H1 (cell line): ENCODE measurements at regions not wholly inside any gene's neighbourhood (a gene's known extent, or its start where the extent isn't known, plus 50 kb on each side); places are given as distances from the start of the nearest gene placed in this dataset.

Experiments used
- CTCF ChIA-PET: fragments of 300-600 bp; sonication (Branson Sonifier 250); formaldehyde crosslinking; loops from one replicate; lab custom pipeline; 2021; ENCODE audit not compliant: partially characterized antibody; lab: Charles Lee
- POLR2A ChIA-PET: fragments of 300-600 bp; sonication (Branson Sonifier 250); formaldehyde crosslinking; loops from one replicate; lab custom pipeline; 2021; ENCODE audit warnings: inconsistent platforms; ENCODE audit not compliant: partially characterized antibody; lab: Charles Lee
- DNase-seq, 2 experiments: peaks; one replicate each; pipeline versions ENCODE4 v3.0.0 to v3.0.0-alpha.2; 2010 to 2022; ENCODE audit warnings: low spot score in 2 of 2, low read depth in 1 of 2, mixed read lengths in 1 of 2
- FAIRE-seq: peaks from 2 replicates; lab custom pipeline; 2011; peaks lifted over from hg19 to GRCh38; lab: Jason Lieb, UNC
- H2AFZ ChIP-seq: 2 replicates; pipeline ENCODE4 v1.8.1; 2012; ENCODE audit warnings: low read length, inconsistent platforms
- H2AK5ac ChIP-seq: 2 replicates; pipeline ENCODE4 v1.6.1; 2013; ENCODE audit warnings: low read depth, low read length
- H2BK120ac ChIP-seq: replicated peaks from 2 replicates; pipeline ENCODE3; 2013; ENCODE audit warnings: low read depth, low read length, inconsistent platforms
- H2BK12ac ChIP-seq: 2 replicates; pipeline ENCODE4 v1.6.1; 2013; ENCODE audit warnings: low read depth, low read length
- H2BK15ac ChIP-seq: 2 replicates; pipeline ENCODE4 v1.6.1; 2013; ENCODE audit warnings: low read length
- H2BK20ac ChIP-seq: 2 replicates; pipeline ENCODE4 v1.6.1; 2013; ENCODE audit warnings: low read length
- H2BK5ac ChIP-seq: 2 replicates; pipeline ENCODE4 v1.6.1; 2013; ENCODE audit warnings: low read depth, low read length
- H3K14ac ChIP-seq: 2 replicates; pipeline ENCODE4 v1.6.1; 2013; ENCODE audit warnings: inconsistent platforms; ENCODE audit not compliant: insufficient read length
- H3K18ac ChIP-seq: 2 replicates; pipeline ENCODE4 v1.6.1; 2013; ENCODE audit warnings: low read length; ENCODE audit errors: extremely low read depth
- H3K23ac ChIP-seq: 2 replicates; pipeline ENCODE4 v1.6.1; 2013; ENCODE audit warnings: inconsistent platforms; ENCODE audit not compliant: insufficient read length
- H3K23me2 ChIP-seq: 2 replicates; pipeline ENCODE4 v1.6.1; 2013; ENCODE audit warnings: low read depth, low read length
- H3K27ac ChIP-seq: 2 replicates; pipeline ENCODE4 v1.6.1; 2011; ENCODE audit warnings: low read depth, low read length, inconsistent platforms
- H3K27me3 ChIP-seq, 4 experiments: replicated peaks in 1 of 4; 1 replicate in 1 of 4; 2 replicates in 3 of 4; pipeline versions ENCODE4 v1.6.1 to v1.8.1; 2011 to 2013; ENCODE audit warnings: low read length in 3 of 4, mild to moderate bottlenecking in 3 of 4, inconsistent platforms in 2 of 4, mixed read lengths in 2 of 4, moderate library complexity in 1 of 4; ENCODE audit not compliant: control insufficient read depth in 3 of 4, insufficient read depth in 3 of 4; ENCODE audit errors: extremely low read depth in 1 of 4
- H3K36me3 ChIP-seq, 4 experiments: 2 replicates each; pipeline versions ENCODE4 v1.6.1 to v1.8.1; 2011 to 2013; ENCODE audit warnings: mild to moderate bottlenecking in 4 of 4, low read length in 3 of 4, moderate library complexity in 2 of 4, control low read depth in 1 of 4, inconsistent platforms in 1 of 4; ENCODE audit not compliant: insufficient read depth in 4 of 4, control insufficient read depth in 2 of 4
- H3K4ac ChIP-seq: replicated peaks from 2 replicates; pipeline ENCODE3; 2013; ENCODE audit warnings: low read length, low read depth, mixed read lengths, inconsistent platforms; ENCODE audit not compliant: insufficient read length
- H3K4me1 ChIP-seq, 4 experiments: replicated peaks in 1 of 4; 1 replicate in 1 of 4; 2 replicates in 3 of 4; pipeline versions ENCODE4 v1.6.1 to v1.8.1; 2011 to 2013; ENCODE audit warnings: low read length in 3 of 4, inconsistent platforms in 2 of 4, mixed read lengths in 1 of 4; ENCODE audit not compliant: insufficient read depth in 4 of 4, control insufficient read depth in 3 of 4
- H3K4me2 ChIP-seq, 2 experiments: 2 replicates each; pipeline versions ENCODE4 v1.6.1 to v1.8.1; 2011 to 2013; ENCODE audit warnings: low read depth in 2 of 2, low read length in 2 of 2, control low read depth in 1 of 2, inconsistent platforms in 1 of 2, mild to moderate bottlenecking in 1 of 2; ENCODE audit not compliant: insufficient read depth in 1 of 2
- H3K4me3 ChIP-seq, 4 experiments: fragments of 200-600, 300-600 bp in 1 of 4; sonication (generic), shearing (Covaris generic), sonication (Bioruptor Twin) in 1 of 4; 2 replicates each; pipeline versions ENCODE4 v1.5.1 to v1.8.1; 2011 to 2016; ENCODE audit warnings: low read length in 4 of 4, low read depth in 3 of 4, control low read depth in 2 of 4, inconsistent platforms in 2 of 4, mild to moderate bottlenecking in 2 of 4, mixed read lengths in 1 of 4, moderate library complexity in 1 of 4; ENCODE audit not compliant: insufficient read depth in 2 of 4; ENCODE audit errors: extremely low read depth in 1 of 4
- H3K56ac ChIP-seq: replicated peaks from 2 replicates; pipeline ENCODE3; 2013; ENCODE audit warnings: low read depth, mild to moderate bottlenecking, mixed read lengths, low read length, inconsistent platforms; ENCODE audit not compliant: insufficient read length
- H3K79me1 ChIP-seq: 2 replicates; pipeline ENCODE4 v1.6.1; 2013; ENCODE audit warnings: low read depth, low read length, control low read depth
- H3K79me2 ChIP-seq, 2 experiments: 2 replicates each; pipeline versions ENCODE4 v1.6.1 to v1.8.1; 2012 to 2013; ENCODE audit warnings: low read length in 2 of 2, mild to moderate bottlenecking in 2 of 2, inconsistent platforms in 1 of 2; ENCODE audit not compliant: insufficient read depth in 2 of 2, control insufficient read depth in 1 of 2
- H3K9ac ChIP-seq, 4 experiments: replicated peaks in 1 of 4; 1 replicate in 1 of 4; 2 replicates in 3 of 4; pipeline versions ENCODE4 v1.6.1 to v1.8.1; 2011 to 2013; ENCODE audit warnings: low read depth in 3 of 4, low read length in 3 of 4, control low read depth in 2 of 4, mild to moderate bottlenecking in 2 of 4, moderate library complexity in 2 of 4, inconsistent platforms in 1 of 4; ENCODE audit errors: extremely low read depth in 1 of 4
- H3K9me3 ChIP-seq, 2 experiments: 2 replicates each; pipeline versions ENCODE4 v1.6.1 to v1.8.1; 2012 to 2013; ENCODE audit warnings: mild to moderate bottlenecking in 2 of 2, moderate library complexity in 2 of 2, control low read depth in 1 of 2, inconsistent platforms in 1 of 2, low read depth in 1 of 2, low read length in 1 of 2, mixed read lengths in 1 of 2; ENCODE audit not compliant: insufficient read depth in 2 of 2
- H4K20me1 ChIP-seq, 2 experiments: replicated peaks in 1 of 2; 2 replicates each; pipeline versions ENCODE3 to v1.8.1; 2011 to 2013; ENCODE audit warnings: inconsistent platforms in 2 of 2, low read length in 2 of 2, mild to moderate bottlenecking in 1 of 2; ENCODE audit not compliant: insufficient read depth in 2 of 2, control insufficient read depth in 1 of 2
- H4K5ac ChIP-seq: 2 replicates; pipeline ENCODE4 v1.6.1; 2013; ENCODE audit warnings: low read length, low read depth, mixed read lengths, inconsistent platforms; ENCODE audit not compliant: insufficient read length
- H4K8ac ChIP-seq: 2 replicates; pipeline ENCODE4 v1.8.0; 2013; ENCODE audit warnings: mild to moderate bottlenecking, moderate library complexity, low read length, inconsistent platforms; ENCODE audit not compliant: insufficient read depth; ENCODE audit errors: extremely low read depth
- H4K91ac ChIP-seq: replicated peaks from 2 replicates; pipeline ENCODE3; 2013; ENCODE audit warnings: low read length, mixed read lengths, inconsistent platforms; ENCODE audit not compliant: insufficient read length
- KDM5A ChIP-seq: fragments of 200-600 bp; IDR thresholded peaks from 2 replicates; pipeline ENCODE4 v1.7.1; 2012; ENCODE audit warnings: mild to moderate bottlenecking, low read length, inconsistent platforms, mixed read lengths
- SAP30 ChIP-seq: fragments of 300-600 bp; sonication (generic); IDR thresholded peaks from 2 replicates; pipeline ENCODE4 v1.7.1; 2012; ENCODE audit warnings: low read length, moderate library complexity, mild to moderate bottlenecking, inconsistent platforms; ENCODE audit not compliant: insufficient read depth, insufficient replicate concordance
- TBP ChIP-seq: IDR thresholded peaks from 2 replicates; pipeline ENCODE4 v1.6.1; 2011; ENCODE audit warnings: low read depth, low read length, improper control_type of control experiment
- TEAD4 ChIP-seq: IDR thresholded peaks from 2 replicates; pipeline ENCODE4 v1.6.1; 2012; ENCODE audit warnings: low read depth, low read length, inconsistent platforms, mixed read lengths
- WGBS, 2 experiments: shearing (Covaris generic) in 1 of 2; methylation state at CpG; one replicate each; pipeline versions ENCODE4 v1.1.6 to v1.1.7; 2013 to 2015; ENCODE audit warnings: low lambda C conversion rate in 2 of 2, mixed read lengths in 2 of 2, inconsistent platforms in 1 of 2, low coverage in 1 of 2, missing lambda C conversion rate in 1 of 2; ENCODE audit not compliant: insufficient replicate concordance in 2 of 2, insufficient coverage in 1 of 2, insufficient read length in 1 of 2; ENCODE audit errors: extremely low coverage in 1 of 2, missing lambda C conversion rate in 1 of 2; 5-methylcytosine and 5-hydroxymethylcytosine counted together

DNA sequence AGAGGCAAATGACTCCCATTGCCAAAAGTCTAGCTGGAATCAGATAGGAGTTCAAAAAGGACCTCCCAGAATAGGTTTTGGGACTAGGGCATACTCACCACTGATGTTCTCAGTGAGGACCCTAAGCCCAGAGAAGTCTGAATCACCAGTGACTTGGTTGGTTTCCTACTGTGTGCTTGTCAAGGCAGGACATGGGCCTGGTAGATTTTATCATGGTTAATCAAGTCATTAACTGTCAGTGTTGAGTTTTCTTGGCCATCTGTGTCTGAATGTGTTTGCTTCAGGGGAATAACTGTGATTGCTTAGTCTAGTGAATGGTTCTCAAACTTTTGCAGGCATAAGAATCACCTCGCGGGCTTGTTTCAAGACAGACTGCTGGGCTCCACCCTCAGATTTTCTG, 99.0 kb upstream of the GDNF start:
- no peak overlapping the region for H3K23ac ChIP-seq
- H3K27ac ChIP-seq, result no peak overlapping the region
- no peak overlapping the region for H4K91ac ChIP-seq
- DNase-seq (no peak), FAIRE-seq (no peak)
- no peak overlapping the region for H2BK20ac ChIP-seq
- no peak overlapping the region for H3K14ac ChIP-seq
- no peaks in the 10 kb centered on the region for H3K23me2 ChIP-seq
- ChIA-PET POLR2A (no interaction called here), CTCF (interaction anchor here (1.2 kb wide), 1 partner anchor 241 kb away, joined by 4 read pairs; no protein-coding TSS in a partner anchor)
- H2BK12ac ChIP-seq, result no peak overlapping the region
- no peak overlapping the region for H2BK120ac ChIP-seq
- H3K36me3 ChIP-seq, result no peaks in the 10 kb centered on the region
- no peak overlapping the region for H4K8ac ChIP-seq
- H2BK5ac ChIP-seq, result no peak overlapping the region
- H2AFZ ChIP-seq, result no peak overlapping the region
- H4K20me1 ChIP-seq, result no peaks in the 10 kb centered on the region
- H2AK5ac ChIP-seq, result no peak overlapping the region
- no peak overlapping the region for H3K18ac ChIP-seq
- H3K9ac ChIP-seq, result no peak overlapping the region
- H3K27me3 ChIP-seq, result no peaks in the 10 kb centered on the region
- no peak overlapping the region for H3K56ac ChIP-seq
- H3K4ac ChIP-seq, result no peak overlapping the region
- WGBS, 2 experiments, result 93% methylated on average over 2 of the region's 2 CpGs; no CpG with 5 or more reads in 1 of the 2 experiments
- no peak overlapping the region for H3K4me3 ChIP-seq
- H3K79me2 ChIP-seq, result no peaks in the 10 kb centered on the region
- H3K9me3 ChIP-seq, result peaks cover 0 to 3% of the 10 kb centered on the region in 2 experiments; a peak in 1 of 4 replicates
- H4K5ac ChIP-seq, result no peak overlapping the region
- H3K79me1 ChIP-seq, result no peaks in the 10 kb centered on the region
- no peak overlapping the region for H2BK15ac ChIP-seq
- no peak overlapping the region for H3K4me2 ChIP-seq
- no peaks in the 10 kb centered on the region for H3K4me1 ChIP-seq
- TF ChIP-seq KDM5A (no peak), TEAD4 (no peak), TBP (no peak), SAP30 (no peak)
